Smooth muscle cell (in vitro differentiated cells): ENCODE measurements at regions not wholly inside any gene's neighbourhood (a gene's known extent, or its start where the extent isn't known, plus 50 kb on each side); places are given as distances from the start of the nearest gene placed in this dataset.

Source experiments
- DNase-seq: peaks from one replicate; lab custom pipeline; 2025; ENCODE audit not compliant: unreplicated experiment; lab: John Stamatoyannopoulos, UW
- H2AFZ ChIP-seq: fragments of 200-600 bp; sonication (generic); 2 replicates; pipeline ENCODE4 v1.6.0; 2016; ENCODE audit warnings: antibody characterized with exemption, low read depth, mild to moderate bottlenecking
- H3F3A ChIP-seq: fragments of 200-600 bp; sonication (generic); 2 replicates; pipeline ENCODE4 v1.6.0; 2017; ENCODE audit warnings: antibody characterized with exemption, low read depth
- H3K27ac ChIP-seq: fragments of 200-600 bp; sonication (generic); 2 replicates; pipeline ENCODE4 v1.5.1; 2016; ENCODE audit warnings: low read depth, mild to moderate bottlenecking
- H3K27me3 ChIP-seq: fragments of 200-600 bp; sonication (generic); 2 replicates; pipeline ENCODE4 v1.6.1; 2016; ENCODE audit warnings: low read depth, mild to moderate bottlenecking
- H3K36me3 ChIP-seq: fragments of 200-600 bp; sonication (generic); 2 replicates; pipeline ENCODE4 v1.5.1; 2016; ENCODE audit warnings: low read depth
- H3K4me1 ChIP-seq: fragments of 200-600 bp; sonication (generic); 2 replicates; pipeline ENCODE4 v1.5.1; 2016; ENCODE audit warnings: low read depth
- H3K4me2 ChIP-seq: fragments of 200-600 bp; sonication (generic); 2 replicates; pipeline ENCODE4 v1.6.0; 2016; ENCODE audit warnings: mild to moderate bottlenecking
- H3K4me3 ChIP-seq: fragments of 200-600 bp; sonication (generic); 2 replicates; pipeline ENCODE4 v1.5.1; 2016; ENCODE audit warnings: mild to moderate bottlenecking
- H3K79me2 ChIP-seq: fragments of 200-600 bp; sonication (generic); 2 replicates; pipeline ENCODE4 v1.6.0; 2016; ENCODE audit warnings: low read depth, mild to moderate bottlenecking
- H3K9ac ChIP-seq: fragments of 200-600 bp; sonication (generic); 2 replicates; pipeline ENCODE4 v1.6.0; 2016; ENCODE audit warnings: low read depth
- H3K9me3 ChIP-seq: fragments of 200-600 bp; sonication (generic); replicated peaks from 2 replicates; pipeline ENCODE4 v1.5.1; 2016; ENCODE audit warnings: low read depth
- H4K20me1 ChIP-seq: fragments of 200-600 bp; sonication (generic); 2 replicates; pipeline ENCODE4 v1.6.0; 2016; ENCODE audit warnings: low read depth
- WGBS: methylation state at CpG from one replicate; pipeline ENCODE4 v1.1.7; 2016; ENCODE audit warnings: low lambda C conversion rate; 5-methylcytosine and 5-hydroxymethylcytosine counted together
- TF ChIP-seq, protein P1 (sequence below): fragments of 200-600 bp; sonication (generic); IDR thresholded peaks from 2 replicates; pipeline ENCODE4 v1.5.1; 2017; ENCODE audit warnings: borderline replicate concordance, mild to moderate bottlenecking, antibody characterized with exemption; ENCODE audit not compliant: insufficient read depth, poor library complexity, severe bottlenecking

DNA sequence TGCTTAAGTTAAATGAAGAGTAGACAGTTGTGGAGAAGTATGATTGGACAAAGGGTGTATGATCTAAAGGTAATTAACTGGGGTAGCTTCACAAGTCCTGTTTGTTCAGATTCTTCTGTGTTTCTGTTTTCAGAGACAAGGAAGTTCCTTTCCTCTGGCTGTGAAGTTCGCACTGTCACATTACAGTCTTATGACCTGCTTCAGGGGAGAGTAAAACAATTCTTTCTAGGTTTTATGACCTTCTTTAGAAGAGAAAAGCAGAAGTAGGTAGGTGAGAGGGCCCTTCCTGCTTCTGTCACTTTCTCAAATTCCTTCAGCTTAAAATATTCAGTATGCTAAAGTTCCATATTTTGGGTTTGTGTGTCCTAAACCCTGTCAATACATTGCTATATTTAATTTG, 211.9 kb downstream of the SOX3 start:
- TF ChIP-seq, protein P1, sequence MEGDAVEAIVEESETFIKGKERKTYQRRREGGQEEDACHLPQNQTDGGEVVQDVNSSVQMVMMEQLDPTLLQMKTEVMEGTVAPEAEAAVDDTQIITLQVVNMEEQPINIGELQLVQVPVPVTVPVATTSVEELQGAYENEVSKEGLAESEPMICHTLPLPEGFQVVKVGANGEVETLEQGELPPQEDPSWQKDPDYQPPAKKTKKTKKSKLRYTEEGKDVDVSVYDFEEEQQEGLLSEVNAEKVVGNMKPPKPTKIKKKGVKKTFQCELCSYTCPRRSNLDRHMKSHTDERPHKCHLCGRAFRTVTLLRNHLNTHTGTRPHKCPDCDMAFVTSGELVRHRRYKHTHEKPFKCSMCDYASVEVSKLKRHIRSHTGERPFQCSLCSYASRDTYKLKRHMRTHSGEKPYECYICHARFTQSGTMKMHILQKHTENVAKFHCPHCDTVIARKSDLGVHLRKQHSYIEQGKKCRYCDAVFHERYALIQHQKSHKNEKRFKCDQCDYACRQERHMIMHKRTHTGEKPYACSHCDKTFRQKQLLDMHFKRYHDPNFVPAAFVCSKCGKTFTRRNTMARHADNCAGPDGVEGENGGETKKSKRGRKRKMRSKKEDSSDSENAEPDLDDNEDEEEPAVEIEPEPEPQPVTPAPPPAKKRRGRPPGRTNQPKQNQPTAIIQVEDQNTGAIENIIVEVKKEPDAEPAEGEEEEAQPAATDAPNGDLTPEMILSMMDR, result no peak
- 45% methylated on average over 1 of the region's 1 CpG for WGBS
- H3K79me2 ChIP-seq, result no peaks in the 10 kb centered on the region
- H4K20me1 ChIP-seq, result no peaks in the 10 kb centered on the region
- no peaks in the 10 kb centered on the region for H3K27me3 ChIP-seq
- H3K9ac ChIP-seq, result no peak overlapping the region
- DNase-seq, result no peak
- H3K4me3 ChIP-seq, result no peak overlapping the region
- no peak overlapping the region for H3K27ac ChIP-seq
- H3K9me3 ChIP-seq, result no peaks in the 10 kb centered on the region
- no peak overlapping the region for H3K4me2 ChIP-seq
- H3F3A ChIP-seq, result no peaks in the 10 kb centered on the region
- no peak overlapping the region for H2AFZ ChIP-seq
- no peaks in the 10 kb centered on the region for H3K36me3 ChIP-seq
- H3K4me1 ChIP-seq, result no peaks in the 10 kb centered on the region

DNA sequence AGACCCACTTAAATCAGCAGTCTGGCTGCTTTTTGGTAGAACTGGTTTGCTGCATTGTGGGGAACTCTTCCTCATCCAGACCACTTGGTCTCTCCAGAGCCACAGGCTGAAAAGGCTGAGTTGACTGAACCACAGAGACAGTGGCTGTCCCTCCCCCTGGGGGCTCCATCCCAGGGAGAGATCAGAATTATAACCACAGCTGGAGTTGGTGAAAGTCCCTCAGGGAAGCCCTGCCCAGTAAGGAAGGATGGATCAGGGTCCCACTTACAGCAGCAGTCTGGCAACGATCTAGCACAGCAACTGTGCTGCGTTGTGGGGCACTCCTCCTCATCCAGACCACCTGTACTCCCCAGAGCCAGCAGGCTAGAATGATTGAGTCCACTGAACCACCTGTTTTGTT, 212.7 kb downstream of the SOX3 start:
- 68% methylated on average over 2 of the region's 2 CpGs for WGBS
- no peaks in the 10 kb centered on the region for H3K79me2 ChIP-seq

DNA sequence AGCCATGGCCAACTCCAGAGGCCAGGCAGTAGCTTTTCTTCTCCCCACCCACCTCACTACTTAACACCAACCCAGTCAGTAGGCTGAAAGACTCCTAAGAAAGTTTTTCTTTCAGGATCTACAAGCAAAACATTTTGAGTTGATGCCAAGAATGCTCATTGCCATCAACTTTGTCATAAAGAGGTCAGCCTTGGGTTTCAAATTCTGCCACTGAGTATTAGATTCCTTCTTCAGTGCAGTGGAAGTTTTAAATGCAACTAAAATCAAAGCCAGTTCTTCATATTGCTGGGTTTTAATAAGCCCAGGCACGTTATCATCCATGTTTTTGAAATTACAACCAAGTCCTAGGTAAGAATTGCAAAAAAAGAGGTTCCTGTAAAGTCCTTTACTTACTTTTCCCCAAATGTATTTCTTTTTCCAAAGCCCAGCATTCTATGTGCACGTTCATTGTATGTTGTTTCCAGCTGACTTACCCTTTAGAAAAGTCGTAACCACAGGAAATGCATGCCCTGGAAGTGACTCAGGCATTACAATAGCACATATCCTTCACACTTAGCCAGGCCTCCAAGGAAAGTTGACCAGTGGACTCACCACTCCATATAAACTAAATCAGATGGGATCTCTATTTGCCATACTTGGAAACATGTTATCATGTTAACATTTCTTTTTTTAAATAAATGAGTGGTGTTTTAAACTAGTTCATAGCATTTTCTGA, 229.9 kb downstream of the SOX3 start:
- Histone ChIP-seq H3K4me1 (no peaks in the 10 kb centered on the region), H3K4me2 (no peak overlapping the region), H4K20me1 (no peaks in the 10 kb centered on the region), H2AFZ (no peak overlapping the region), H3K27me3 (no peaks in the 10 kb centered on the region), H3K79me2 (no peaks in the 10 kb centered on the region), H3F3A (no peaks in the 10 kb centered on the region), H3K27ac (no peak overlapping the region), H3K4me3 (no peak overlapping the region), H3K9ac (no peak overlapping the region), H3K36me3 (no peaks in the 10 kb centered on the region), H3K9me3 (no peaks in the 10 kb centered on the region)
- TF ChIP-seq, protein P1, result no peak
- 23% methylated on average over 3 of the region's 3 CpGs for WGBS
- DNase-seq, result no peak

More for the DNA sequence above, 212.7 kb downstream of the SOX3 start:
- Histone ChIP-seq H3K4me2 (no peak overlapping the region), H3K9me3 (no peaks in the 10 kb centered on the region), H4K20me1 (no peaks in the 10 kb centered on the region), H3K4me1 (no peaks in the 10 kb centered on the region), H3F3A (no peaks in the 10 kb centered on the region), H3K27ac (no peak overlapping the region), H3K4me3 (no peak overlapping the region), H3K9ac (no peak overlapping the region), H3K27me3 (no peaks in the 10 kb centered on the region), H3K36me3 (no peaks in the 10 kb centered on the region), H2AFZ (no peak overlapping the region)
- DNase-seq, result no peak
- TF ChIP-seq, protein P1, result no peak

DNA sequence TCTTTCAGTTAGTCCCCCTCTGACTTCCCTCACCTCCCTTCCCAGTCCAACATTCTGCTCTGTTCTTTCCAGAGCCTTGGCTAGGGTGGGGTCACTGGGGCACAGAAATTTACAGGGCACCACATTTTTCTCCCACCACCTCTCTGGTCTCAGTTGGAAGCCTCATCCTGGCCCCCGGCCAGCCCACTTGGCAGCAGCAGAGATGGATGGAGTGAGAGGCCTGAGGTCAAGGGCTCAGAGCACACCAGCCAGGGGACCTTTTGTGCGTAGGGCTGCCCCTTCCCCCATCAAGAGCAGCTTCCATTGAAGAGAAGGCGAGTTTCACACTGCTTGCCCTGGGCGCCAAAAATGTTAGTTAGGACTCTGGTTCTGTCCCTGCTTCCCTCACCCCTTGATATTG, 230.9 kb downstream of the SOX3 start:
- no peak for DNase-seq
- Histone ChIP-seq H3K36me3 (no peaks in the 10 kb centered on the region), H3K79me2 (no peaks in the 10 kb centered on the region), H3K9me3 (no peaks in the 10 kb centered on the region), H4K20me1 (no peaks in the 10 kb centered on the region), H3K9ac (no peak overlapping the region), H3K4me3 (no peak overlapping the region), H3F3A (no peaks in the 10 kb centered on the region), H3K27ac (no peak overlapping the region), H2AFZ (no peak overlapping the region), H3K27me3 (no peaks in the 10 kb centered on the region), H3K4me2 (no peak overlapping the region), H3K4me1 (no peaks in the 10 kb centered on the region)
- WGBS, result 69% methylated on average over 4 of the region's 4 CpGs
- TF ChIP-seq, protein P1, result no peak
